ENCODE measurements at regions not wholly inside any gene's neighbourhood (a gene's known extent, or its start where the extent isn't known, plus 50 kb on each side); places are given as distances from the start of the nearest gene placed in this dataset.

DNA sequence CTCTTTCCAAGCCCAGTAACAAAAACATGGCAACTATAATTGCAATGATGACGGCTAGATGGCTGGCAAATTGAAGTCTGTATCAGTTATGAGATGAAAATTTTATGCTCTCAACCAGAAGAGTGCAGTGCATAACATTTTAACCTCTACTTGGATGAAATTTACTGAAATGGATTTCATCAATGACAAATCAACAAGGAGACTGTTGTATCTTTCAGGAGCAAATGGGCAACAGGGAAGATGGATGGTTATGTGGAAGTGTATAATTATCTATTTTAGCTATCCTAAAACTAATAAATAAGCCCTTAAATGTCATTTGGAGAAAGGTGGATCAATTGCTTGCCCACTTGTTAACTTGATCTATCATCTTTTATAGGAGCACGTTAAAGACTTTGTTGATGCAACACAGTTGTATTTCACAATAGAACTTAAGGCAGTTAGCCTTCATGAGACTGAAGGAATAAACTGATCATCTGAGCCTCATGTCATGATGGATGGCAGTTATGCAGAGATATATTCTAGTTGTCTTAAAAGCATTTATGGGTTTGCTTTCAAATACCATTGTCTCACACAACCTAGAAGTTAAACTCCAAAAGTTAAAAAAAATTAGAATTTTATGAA, 315.1 kb upstream of the TBC1D5 start:
- TF ChIP-seq, protein P1, sequence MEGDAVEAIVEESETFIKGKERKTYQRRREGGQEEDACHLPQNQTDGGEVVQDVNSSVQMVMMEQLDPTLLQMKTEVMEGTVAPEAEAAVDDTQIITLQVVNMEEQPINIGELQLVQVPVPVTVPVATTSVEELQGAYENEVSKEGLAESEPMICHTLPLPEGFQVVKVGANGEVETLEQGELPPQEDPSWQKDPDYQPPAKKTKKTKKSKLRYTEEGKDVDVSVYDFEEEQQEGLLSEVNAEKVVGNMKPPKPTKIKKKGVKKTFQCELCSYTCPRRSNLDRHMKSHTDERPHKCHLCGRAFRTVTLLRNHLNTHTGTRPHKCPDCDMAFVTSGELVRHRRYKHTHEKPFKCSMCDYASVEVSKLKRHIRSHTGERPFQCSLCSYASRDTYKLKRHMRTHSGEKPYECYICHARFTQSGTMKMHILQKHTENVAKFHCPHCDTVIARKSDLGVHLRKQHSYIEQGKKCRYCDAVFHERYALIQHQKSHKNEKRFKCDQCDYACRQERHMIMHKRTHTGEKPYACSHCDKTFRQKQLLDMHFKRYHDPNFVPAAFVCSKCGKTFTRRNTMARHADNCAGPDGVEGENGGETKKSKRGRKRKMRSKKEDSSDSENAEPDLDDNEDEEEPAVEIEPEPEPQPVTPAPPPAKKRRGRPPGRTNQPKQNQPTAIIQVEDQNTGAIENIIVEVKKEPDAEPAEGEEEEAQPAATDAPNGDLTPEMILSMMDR (IDR thresholded peaks at IDR 0.05; ENCODE audit: low read depth, low read length), result no peak
- no peak for TF ChIP-seq POLR2A (IDR thresholded peaks at IDR 0.05; ENCODE audit: extremely low read depth, insufficient read length)
- TF ChIP-seq, protein P2, sequence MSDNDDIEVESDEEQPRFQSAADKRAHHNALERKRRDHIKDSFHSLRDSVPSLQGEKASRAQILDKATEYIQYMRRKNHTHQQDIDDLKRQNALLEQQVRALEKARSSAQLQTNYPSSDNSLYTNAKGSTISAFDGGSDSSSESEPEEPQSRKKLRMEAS (IDR thresholded peaks at IDR 0.05; ENCODE audit: low read depth, low read length), result no peak

All from NB4 (cell line).